IMR-90 (cell line): ENCODE measurements at regions not wholly inside any gene's neighbourhood (a gene's known extent, or its start where the extent isn't known, plus 50 kb on each side); places are given as distances from the start of the nearest gene placed in this dataset.

Source experiments
- ATAC-seq: fragments of 200-7000 bp; cut with Tn5 transposase; 2 replicates; pipeline ENCODE4 v1.9.1; 2020; ENCODE audit warnings: low read depth, mild to moderate bottlenecking, moderate library complexity
- BruUV-seq: library from RNA; stranded (reverse); fragments of 400-500 nt; replicated peaks from 2 replicates; lab custom pipeline; 2021; lab: Mats Ljungman, UMichigan
- CTCF ChIA-PET: fragments of 300-600 bp; formaldehyde crosslinking; extraction: SDS; loops from one replicate; lab custom pipeline; 2021; ENCODE audit warnings: antibody characterized with exemption; lab: Yijun Ruan, JAX
- POLR2A ChIA-PET: fragments of 300-600 bp; sonication (Branson Sonifier 250); formaldehyde crosslinking; loops from one replicate; lab custom pipeline; 2022; ENCODE audit warnings: antibody characterized with exemption; ENCODE audit not compliant: unreplicated experiment; lab: Charles Lee
- DNase-seq: peaks from one replicate; pipeline ENCODE4 v3.0.0; 2013
- H2AFZ ChIP-seq: replicated peaks from 2 replicates; pipeline ENCODE3; 2013; ENCODE audit warnings: low read length, mild to moderate bottlenecking; ENCODE audit not compliant: poor library complexity
- H2AK5ac ChIP-seq: 2 replicates; pipeline ENCODE4 v1.6.1; 2013; ENCODE audit warnings: low read depth, low read length, inconsistent platforms
- H2AK9ac ChIP-seq: replicated peaks from 2 replicates; pipeline ENCODE3; 2013; ENCODE audit warnings: mild to moderate bottlenecking, low read depth, low read length, moderate library complexity; ENCODE audit not compliant: poor library complexity
- H2BK120ac ChIP-seq: 2 replicates; pipeline ENCODE4 v1.6.1; 2013; ENCODE audit warnings: low read depth, low read length, inconsistent platforms
- H2BK15ac ChIP-seq: 3 replicates; pipeline ENCODE4 v1.6.1; 2013; ENCODE audit warnings: low read depth, low read length, inconsistent platforms
- H2BK20ac ChIP-seq: 2 replicates; pipeline ENCODE4 v1.6.1; 2013; ENCODE audit warnings: low read depth, mild to moderate bottlenecking, inconsistent platforms, low read length, moderate library complexity
- H2BK5ac ChIP-seq: 2 replicates; pipeline ENCODE4 v1.6.1; 2013; ENCODE audit warnings: mild to moderate bottlenecking, low read depth, low read length, inconsistent platforms; ENCODE audit not compliant: poor library complexity, severe bottlenecking
- H3K14ac ChIP-seq: replicated peaks from 2 replicates; pipeline ENCODE4 v1.6.1; 2013; ENCODE audit warnings: low read depth, low read length, inconsistent platforms
- H3K18ac ChIP-seq: 2 replicates; pipeline ENCODE4 v1.6.1; 2013; ENCODE audit warnings: low read depth, low read length, control low read depth
- H3K23ac ChIP-seq: 2 replicates; pipeline ENCODE4 v1.6.1; 2013; ENCODE audit warnings: low read depth, low read length, inconsistent platforms
- H3K27ac ChIP-seq: 2 replicates; pipeline ENCODE4 v1.5.1; 2013; ENCODE audit warnings: mild to moderate bottlenecking, control low read depth, low read length; ENCODE audit not compliant: insufficient read depth
- H3K27me3 ChIP-seq: 2 replicates; pipeline ENCODE4 v1.6.1; 2013; ENCODE audit warnings: low read length; ENCODE audit not compliant: control insufficient read depth, insufficient read depth
- H3K36me3 ChIP-seq: 2 replicates; pipeline ENCODE4 v1.6.1; 2013; ENCODE audit warnings: low read length, mixed read lengths; ENCODE audit not compliant: control insufficient read depth, insufficient read depth
- H3K4ac ChIP-seq: 2 replicates; pipeline ENCODE4 v1.6.1; 2013; ENCODE audit warnings: low read depth, low read length, inconsistent platforms
- H3K4me1 ChIP-seq: 2 replicates; pipeline ENCODE4 v1.6.1; 2013; ENCODE audit warnings: low read length, mixed read lengths; ENCODE audit not compliant: control insufficient read depth, insufficient read depth
- H3K4me2 ChIP-seq: 2 replicates; pipeline ENCODE4 v1.6.1; 2013; ENCODE audit warnings: low read depth, mild to moderate bottlenecking, control low read depth, low read length, moderate library complexity
- H3K4me3 ChIP-seq: 2 replicates; pipeline ENCODE4 v1.5.1; 2013; ENCODE audit warnings: low read depth, mild to moderate bottlenecking, control low read depth, low read length, moderate library complexity; ENCODE audit not compliant: insufficient read depth
- H3K56ac ChIP-seq: 2 replicates; pipeline ENCODE4 v1.6.1; 2013; ENCODE audit warnings: low read length, inconsistent platforms; ENCODE audit not compliant: insufficient read depth; ENCODE audit errors: extremely low read depth
- H3K79me1 ChIP-seq, 2 experiments: 2 replicates each; pipeline ENCODE4 v1.6.1; 2013; ENCODE audit warnings: low read length in 2 of 2, inconsistent platforms in 1 of 2, low read depth in 1 of 2
- H3K9ac ChIP-seq: 2 replicates; pipeline ENCODE4 v1.6.1; 2013; ENCODE audit warnings: low read depth, low read length, control low read depth
- H3K9me1 ChIP-seq: 2 replicates; pipeline ENCODE4 v1.6.1; 2013; ENCODE audit warnings: low read length, inconsistent platforms; ENCODE audit not compliant: insufficient read depth
- H3K9me3 ChIP-seq: 2 replicates; pipeline ENCODE4 v1.6.1; 2013; ENCODE audit warnings: low read length; ENCODE audit not compliant: control insufficient read depth, insufficient read depth
- H4K20me1 ChIP-seq: 2 replicates; pipeline ENCODE4 v1.6.1; 2013; ENCODE audit warnings: low read length, inconsistent platforms; ENCODE audit not compliant: insufficient read depth
- H4K5ac ChIP-seq: 2 replicates; pipeline ENCODE4 v1.6.1; 2013; ENCODE audit warnings: mild to moderate bottlenecking, low read depth, low read length, control low read depth
- H4K8ac ChIP-seq, 2 experiments: 2 replicates each; pipeline ENCODE4 v1.6.1; 2013; ENCODE audit warnings: low read depth in 2 of 2, low read length in 2 of 2, control low read depth in 1 of 2, inconsistent platforms in 1 of 2
- H4K91ac ChIP-seq: 2 replicates; pipeline ENCODE4 v1.6.1; 2013; ENCODE audit warnings: low read depth, low read length, inconsistent platforms; ENCODE audit not compliant: insufficient read depth
- FOS ChIP-seq: fragments of 150-350 bp; IDR thresholded peaks from 2 replicates; pipeline ENCODE4 v1.6.1; 2016; ENCODE audit warnings: low read depth, low read length
- WGBS, 2 experiments: methylation state at CpG; one replicate each; pipeline versions ENCODE4 v1.1.5 to v1.1.7; 2013; ENCODE audit warnings: missing lambda C conversion rate in 2 of 2; ENCODE audit not compliant: insufficient read length in 1 of 2; ENCODE audit errors: extremely low coverage in 2 of 2; 5-methylcytosine and 5-hydroxymethylcytosine counted together
- dilution Hi-C: fragments of 300-500 bp; cut with HindIII; formaldehyde crosslinking; loops from one replicate; pipeline ENCODE4 v1.14.3; 2018; ENCODE audit warnings: low sequenced_read_pairs; ENCODE audit not compliant: unreplicated experiment
- in situ Hi-C: fragments of 300-500 bp; cut with MboI; formaldehyde crosslinking; loops from 3 replicates; pipeline ENCODE4 v1.14.3; 2019; ENCODE audit warnings: low sequenced_read_pairs, inconsistent platforms, mixed read lengths
- intact Hi-C: fragments of 100-400 bp; cut with micrococcal nuclease; formaldehyde crosslinking; loops from 2 replicates; pipeline ENCODE4 v1.10.0; 2022
- TF ChIP-seq, protein P1 (sequence below): conservative IDR thresholded peaks from 2 replicates; pipeline ENCODE4 v1.5.1; 2012; ENCODE audit warnings: mild to moderate bottlenecking, low read depth, low read length, improper control_type of control experiment

DNA sequence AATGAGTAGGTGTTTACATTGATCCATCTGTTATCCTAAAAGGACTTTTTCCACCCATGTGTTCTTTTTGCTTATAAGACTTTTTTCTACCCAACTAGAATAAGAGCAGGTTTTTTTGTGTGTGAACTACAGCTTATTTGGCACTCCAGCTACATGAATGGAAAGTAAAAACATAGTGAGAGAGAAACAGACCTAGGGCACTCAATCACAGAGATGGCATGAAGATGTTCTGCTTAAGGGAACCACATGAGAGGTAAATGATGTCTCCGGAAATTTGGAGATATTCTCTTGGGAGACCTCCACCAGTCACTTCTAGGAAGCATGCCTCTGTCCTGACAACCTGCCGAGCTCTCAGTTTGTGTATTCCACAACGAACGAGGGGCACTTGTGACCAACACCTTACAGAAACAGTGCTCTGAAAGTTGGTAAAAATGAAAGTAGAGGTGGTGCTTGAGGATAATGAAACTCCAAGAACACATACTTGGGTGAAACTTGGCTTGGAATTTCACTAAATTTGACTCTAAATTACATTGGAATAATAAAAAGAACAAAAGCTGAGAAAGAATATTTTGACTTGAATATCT lies 788.4 kb upstream of the GALNTL6 start:
- no TSS peak for BruUV-seq

More for the DNA sequence above, 788.4 kb upstream of the GALNTL6 start:
- dilution Hi-C loops (no loop called here), in situ Hi-C loops (no loop called here), intact Hi-C loops (no loop called here)
- Histone ChIP-seq H3K14ac (no peak overlapping the region), H3K4ac (no peak overlapping the region), H3K9me3 (0 out of 2 replicates have a peak, but pooled peaks cover 4% of the 10 kb centered on the region), H2BK120ac (no peak overlapping the region), H2AFZ (no peak overlapping the region), H4K20me1 (no peaks in the 10 kb centered on the region), H2BK5ac (no peak overlapping the region), H3K9me1 (no peaks in the 10 kb centered on the region), H3K36me3 (no peaks in the 10 kb centered on the region), H3K4me2 (no peak overlapping the region), H3K79me1 (no peaks in the 10 kb centered on the region), H4K8ac (no peak overlapping the region), H4K91ac (no peak overlapping the region), H3K9ac (no peak overlapping the region), H3K4me3 (no peak overlapping the region), H2BK15ac (no peak overlapping the region), H3K23ac (no peak overlapping the region), H2AK5ac (no peak overlapping the region), H3K4me1 (no peaks in the 10 kb centered on the region), H3K18ac (no peak overlapping the region), H2BK20ac (no peak overlapping the region), H3K56ac (no peak overlapping the region), H3K27ac (no peak overlapping the region), H2AK9ac (no peak overlapping the region), H3K27me3 (no peaks in the 10 kb centered on the region), H4K5ac (no peak overlapping the region)
- ATAC-seq (no peak), DNase-seq (no peak)
- ChIA-PET POLR2A (no interaction called here), CTCF (no interaction called here)
- WGBS, 2 experiments = no CpG with 5 or more reads among the region's 4 CpGs
- TF ChIP-seq, protein P1, sequence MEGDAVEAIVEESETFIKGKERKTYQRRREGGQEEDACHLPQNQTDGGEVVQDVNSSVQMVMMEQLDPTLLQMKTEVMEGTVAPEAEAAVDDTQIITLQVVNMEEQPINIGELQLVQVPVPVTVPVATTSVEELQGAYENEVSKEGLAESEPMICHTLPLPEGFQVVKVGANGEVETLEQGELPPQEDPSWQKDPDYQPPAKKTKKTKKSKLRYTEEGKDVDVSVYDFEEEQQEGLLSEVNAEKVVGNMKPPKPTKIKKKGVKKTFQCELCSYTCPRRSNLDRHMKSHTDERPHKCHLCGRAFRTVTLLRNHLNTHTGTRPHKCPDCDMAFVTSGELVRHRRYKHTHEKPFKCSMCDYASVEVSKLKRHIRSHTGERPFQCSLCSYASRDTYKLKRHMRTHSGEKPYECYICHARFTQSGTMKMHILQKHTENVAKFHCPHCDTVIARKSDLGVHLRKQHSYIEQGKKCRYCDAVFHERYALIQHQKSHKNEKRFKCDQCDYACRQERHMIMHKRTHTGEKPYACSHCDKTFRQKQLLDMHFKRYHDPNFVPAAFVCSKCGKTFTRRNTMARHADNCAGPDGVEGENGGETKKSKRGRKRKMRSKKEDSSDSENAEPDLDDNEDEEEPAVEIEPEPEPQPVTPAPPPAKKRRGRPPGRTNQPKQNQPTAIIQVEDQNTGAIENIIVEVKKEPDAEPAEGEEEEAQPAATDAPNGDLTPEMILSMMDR = no peak
- TF ChIP-seq FOS = no peak
